Kidney (tissue), 13 donors: ENCODE measurements at regions not wholly inside any gene's neighbourhood (a gene's known extent, or its start where the extent isn't known, plus 50 kb on each side); places are given as distances from the start of the nearest gene placed in this dataset.
A peak's percentile ranks its signal among the peaks of the same experiment; 100 is the strongest.

ENCODE experiments used
- DNase-seq, 5 donors: peaks; one replicate each; pipeline ENCODE4 v3.0.0-alpha.2; 2013 to 2020
- FAIRE-seq: peaks from 2 replicates; lab custom pipeline; 2012; peaks lifted over from hg19 to GRCh38; lab: Jason Lieb, UNC
- H3K27ac ChIP-seq, 2 donors: one replicate each; pipeline ENCODE4 v1.7.0; 2013; ENCODE audit warnings: low read depth in 2 of 2, low read length in 2 of 2, inconsistent platforms in 1 of 2
- H3K27me3 ChIP-seq: one replicate; pipeline ENCODE4 v1.7.1; 2013; ENCODE audit warnings: low read length, inconsistent platforms; ENCODE audit not compliant: control insufficient read depth, insufficient read depth
- H3K36me3 ChIP-seq, 3 donors: one replicate each; pipeline versions ENCODE4 v1.7.0 to v1.7.1; 2013; ENCODE audit warnings: low read length in 3 of 3, control low read depth in 1 of 3, inconsistent platforms in 1 of 3; ENCODE audit not compliant: insufficient read depth in 3 of 3, control insufficient read depth in 2 of 3
- H3K4me1 ChIP-seq, 3 donors: one replicate each; pipeline versions ENCODE4 v1.7.0 to v1.7.1; 2013; ENCODE audit warnings: low read length in 3 of 3, inconsistent platforms in 1 of 3, low read depth in 1 of 3; ENCODE audit not compliant: control insufficient read depth in 2 of 3, insufficient read depth in 2 of 3
- H3K4me3 ChIP-seq, 3 donors: one replicate each; pipeline versions ENCODE4 v1.7.0 to v1.8.1; 2013; ENCODE audit warnings: low read length in 3 of 3, control low read depth in 1 of 3, inconsistent platforms in 1 of 3
- H3K9ac ChIP-seq, 3 donors: one replicate each; pipeline versions ENCODE4 v1.7.0 to v1.7.1; 2013; ENCODE audit warnings: low read length in 3 of 3, control low read depth in 1 of 3, inconsistent platforms in 1 of 3
- H3K9me3 ChIP-seq, 3 donors: one replicate each; pipeline versions ENCODE4 v1.7.0 to v1.7.1; 2013; ENCODE audit warnings: low read length in 3 of 3, control low read depth in 1 of 3, inconsistent platforms in 1 of 3; ENCODE audit not compliant: control insufficient read depth in 2 of 3, insufficient read depth in 1 of 3
- CTCF ChIP-seq: IDR thresholded peaks from 3 replicates; pipeline ENCODE4 v1.5.1; 2012; ENCODE audit warnings: mild to moderate bottlenecking, moderate library complexity, borderline replicate concordance; ENCODE audit not compliant: insufficient read depth; ENCODE audit errors: extremely low read depth
- intact Hi-C: fragments of 100-400 bp; cut with DNase I; formaldehyde crosslinking; loops from one replicate; pipeline ENCODE4 v1.11.1; 2022
- donor health status: control.
- donor health status: control.
- donor health status: control.
- donor health status: control.
- donor health status: control.
- donor health status: DM: yes; HTN: yes; CAD: no.
- donor health status: Normal renal cell carcinoma (clear cell type).

- H3K4me1 ChIP-seq = no peaks in the 10 kb centered on the region
- no peak overlapping the region for H3K9ac ChIP-seq
- FAIRE-seq = no peak
- H3K27ac ChIP-seq = no peak overlapping the region
- DNase-seq = peak in 4 of 5 donors; percentile 34 to 67 (median 51)
- TF ChIP-seq CTCF = no peak
- H3K4me3 ChIP-seq = no peak overlapping the region
- intact Hi-C loops = no loop called here
- no peaks in the 10 kb centered on the region for H3K27me3 ChIP-seq
- no peaks in the 10 kb centered on the region for H3K36me3 ChIP-seq
- no peaks in the 10 kb centered on the region for H3K9me3 ChIP-seq
Measured at GRCh38 chr11:121241343-121242211, 51.0 kb upstream of the SC5D start.
